GM12874 (cell line): ENCODE measurements at regions not wholly inside any gene's neighbourhood (a gene's known extent, or its start where the extent isn't known, plus 50 kb on each side); places are given as distances from the start of the nearest gene placed in this dataset.

Source experiments
- CTCF ChIP-seq: IDR thresholded peaks from 2 replicates; pipeline ENCODE4 v1.5.1; 2011; ENCODE audit warnings: low read depth, mild to moderate bottlenecking, control low read depth, low read length, moderate library complexity; ENCODE audit not compliant: insufficient read depth

DNA sequence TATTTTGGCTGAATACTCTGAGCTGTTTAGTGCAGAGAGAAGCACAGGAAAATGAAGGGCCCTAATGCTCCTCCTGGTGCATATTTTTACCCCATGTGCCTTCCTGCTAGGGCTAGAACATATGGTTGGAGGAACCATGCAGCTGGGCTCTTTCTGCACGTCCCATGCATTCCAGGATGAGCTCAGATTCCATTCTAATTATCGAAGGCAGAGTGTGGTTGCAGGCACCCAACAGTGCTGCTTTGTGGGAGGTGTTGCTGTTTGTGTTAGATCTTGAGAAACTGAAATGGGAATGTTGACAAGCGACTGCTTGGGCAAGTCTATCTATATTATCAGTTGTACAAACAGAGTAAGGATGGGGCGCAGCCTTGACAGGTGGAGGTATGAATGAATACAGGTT, 419.5 kb downstream of the DHX35 start:
- TF ChIP-seq CTCF: no peak

- no peak for TF ChIP-seq CTCF
Observed at GRCh38 chr20:39378776-39379175, 416.6 kb downstream of the DHX35 start.

GRCh38 chr20:39376788-39377187, 414.6 kb downstream of the DHX35 start:
- TF ChIP-seq CTCF: no peak

GRCh38 chr20:39364320-39364719, 402.2 kb downstream of the DHX35 start:
- TF ChIP-seq CTCF: no peak

DNA sequence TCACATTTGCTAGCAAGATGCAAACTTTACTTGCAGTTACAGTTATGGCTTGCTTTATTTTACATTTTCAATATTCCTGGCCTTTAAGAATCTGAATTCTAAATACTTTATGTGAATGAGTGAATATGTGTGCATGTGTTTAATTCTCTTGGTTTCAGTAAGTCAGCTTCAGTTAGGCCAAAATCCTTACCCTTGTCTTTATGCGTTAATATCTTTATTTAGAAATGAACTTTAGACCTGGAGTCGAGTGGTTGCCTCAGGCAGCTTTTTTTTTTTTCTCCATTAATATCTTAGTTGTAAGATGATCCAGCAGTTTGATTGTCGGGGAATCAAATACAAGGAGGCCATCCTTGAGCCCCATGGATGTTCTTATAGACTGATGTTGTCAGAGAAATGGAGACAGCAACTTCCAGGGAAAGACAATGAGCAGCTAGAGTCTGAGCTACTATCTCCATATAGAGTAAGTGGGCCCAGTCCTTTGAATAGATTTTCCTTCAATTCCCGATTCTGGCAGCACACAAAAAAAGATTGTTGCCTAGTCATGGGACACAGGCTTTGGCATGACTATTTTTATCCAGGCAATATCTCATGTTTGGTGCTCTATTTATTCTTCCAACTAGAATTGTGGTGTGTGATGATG, 398.0 kb downstream of the DHX35 start:
- no peak for TF ChIP-seq CTCF

GRCh38 chr20:39358052-39358451, 395.9 kb downstream of the DHX35 start:
- TF ChIP-seq CTCF: no peak

DNA sequence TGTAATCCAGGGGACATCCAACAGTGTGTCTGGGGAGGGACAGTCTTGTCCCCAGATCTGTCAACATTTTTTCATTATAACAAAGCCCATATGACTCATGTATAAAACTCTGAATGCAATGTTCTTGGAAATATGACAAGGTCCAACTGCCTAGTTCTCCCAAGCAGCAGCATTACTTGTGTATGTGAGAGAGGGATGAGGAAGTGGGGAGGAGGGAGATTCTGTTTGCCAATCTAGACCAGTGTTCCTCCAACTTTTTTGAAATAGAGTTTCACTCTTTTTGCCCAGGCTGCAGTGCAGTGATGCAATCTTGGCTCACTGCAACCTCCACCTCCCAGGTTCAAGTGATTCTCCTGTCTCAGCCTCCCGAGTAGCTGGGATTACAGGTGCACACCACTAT, 394.8 kb downstream of the DHX35 start:
- no peak for TF ChIP-seq CTCF

DNA sequence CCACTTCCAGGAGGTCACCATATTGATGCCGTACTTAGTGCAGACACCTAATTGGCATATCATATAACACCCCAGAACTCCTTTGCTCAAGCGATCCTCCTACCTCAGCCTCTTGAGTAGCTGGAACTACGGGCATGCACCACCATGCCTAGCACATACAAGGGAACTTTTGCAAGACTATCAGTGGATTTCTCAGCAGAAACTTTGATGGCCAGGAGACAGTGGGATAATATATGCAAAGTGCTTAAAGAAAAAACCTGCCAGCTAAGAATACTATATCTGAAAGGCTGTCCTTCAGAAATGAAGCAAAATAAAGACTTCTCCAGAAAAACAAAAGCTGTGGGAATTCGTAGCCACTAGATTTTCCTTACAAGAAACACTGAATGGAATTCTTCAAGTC, 387.1 kb downstream of the DHX35 start:
- no peak for TF ChIP-seq CTCF
